PC-3 (cell line): ENCODE measurements at regions not wholly inside any gene's neighbourhood (a gene's known extent, or its start where the extent isn't known, plus 50 kb on each side); places are given as distances from the start of the nearest gene placed in this dataset.

ENCODE experiments used
- EZH2 ChIP-seq: fragments of 300-600 bp; sonication (generic); IDR thresholded peaks from one replicate; pipeline ENCODE4 v1.6.1; 2017; ENCODE audit warnings: antibody characterized with exemption, mild to moderate bottlenecking, low read length; ENCODE audit not compliant: unreplicated experiment
- TF ChIP-seq, protein P1 (sequence below): fragments of 300-600 bp; sonication (generic); conservative IDR thresholded peaks from 2 replicates; pipeline ENCODE4 v1.5.1; 2017; ENCODE audit warnings: antibody characterized with exemption, low read depth, mild to moderate bottlenecking, low read length

DNA sequence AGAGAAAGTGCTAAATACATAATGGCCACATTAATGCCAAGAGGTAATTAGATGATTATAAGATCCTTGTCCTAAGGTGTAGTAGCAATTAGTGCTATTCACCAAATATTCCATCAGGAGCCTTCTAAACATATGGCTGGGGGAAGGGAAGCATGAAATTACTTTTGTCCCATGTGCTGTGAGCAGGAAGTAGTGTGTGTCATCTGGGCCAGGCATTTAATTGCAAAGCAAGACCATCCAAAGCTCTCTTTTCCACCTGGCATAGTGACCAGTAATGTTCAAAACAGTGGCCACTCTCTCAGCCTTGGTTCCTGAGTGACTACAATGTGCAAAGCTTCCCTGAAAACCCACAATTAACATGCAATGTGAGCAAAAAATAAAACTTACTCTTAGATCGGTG, 144.2 kb upstream of the FAM241A start:
- TF ChIP-seq EZH2: no peak
- TF ChIP-seq, protein P1, sequence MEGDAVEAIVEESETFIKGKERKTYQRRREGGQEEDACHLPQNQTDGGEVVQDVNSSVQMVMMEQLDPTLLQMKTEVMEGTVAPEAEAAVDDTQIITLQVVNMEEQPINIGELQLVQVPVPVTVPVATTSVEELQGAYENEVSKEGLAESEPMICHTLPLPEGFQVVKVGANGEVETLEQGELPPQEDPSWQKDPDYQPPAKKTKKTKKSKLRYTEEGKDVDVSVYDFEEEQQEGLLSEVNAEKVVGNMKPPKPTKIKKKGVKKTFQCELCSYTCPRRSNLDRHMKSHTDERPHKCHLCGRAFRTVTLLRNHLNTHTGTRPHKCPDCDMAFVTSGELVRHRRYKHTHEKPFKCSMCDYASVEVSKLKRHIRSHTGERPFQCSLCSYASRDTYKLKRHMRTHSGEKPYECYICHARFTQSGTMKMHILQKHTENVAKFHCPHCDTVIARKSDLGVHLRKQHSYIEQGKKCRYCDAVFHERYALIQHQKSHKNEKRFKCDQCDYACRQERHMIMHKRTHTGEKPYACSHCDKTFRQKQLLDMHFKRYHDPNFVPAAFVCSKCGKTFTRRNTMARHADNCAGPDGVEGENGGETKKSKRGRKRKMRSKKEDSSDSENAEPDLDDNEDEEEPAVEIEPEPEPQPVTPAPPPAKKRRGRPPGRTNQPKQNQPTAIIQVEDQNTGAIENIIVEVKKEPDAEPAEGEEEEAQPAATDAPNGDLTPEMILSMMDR: no peak
